ENCODE measurements at regions not wholly inside any gene's neighbourhood (a gene's known extent, or its start where the extent isn't known, plus 50 kb on each side); places are given as distances from the start of the nearest gene placed in this dataset.

DNA sequence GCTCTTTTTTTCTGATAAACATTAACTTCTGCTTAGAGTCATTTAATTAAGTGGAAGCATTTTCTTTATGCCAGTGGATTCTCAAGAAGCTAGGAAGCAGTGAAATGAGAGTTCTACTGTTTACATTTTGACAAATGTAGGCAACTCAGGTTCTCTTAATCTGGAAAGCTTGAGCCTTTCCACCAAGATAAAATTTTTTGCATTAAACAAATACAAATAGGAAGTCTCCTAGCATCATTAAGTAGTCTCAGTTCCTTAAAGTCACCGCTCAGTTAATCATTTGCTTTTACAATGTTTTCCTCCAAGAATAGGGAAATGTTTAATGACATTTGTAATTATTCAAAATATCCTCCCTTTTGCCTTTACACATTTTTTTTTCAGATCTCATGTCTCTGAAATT, 290.4 kb upstream of the PDE4D start (continued):
- TF ChIP-seq ZNF800 (CRISPR knock-in tag; IDR thresholded peaks at IDR 0.05): no peak
- TF ChIP-seq MTA3 (CRISPR knock-in tag; IDR thresholded peaks at IDR 0.05): no peak
- no peak for TF ChIP-seq SATB2 (CRISPR knock-in tag; IDR thresholded peaks at IDR 0.05)

DNA sequence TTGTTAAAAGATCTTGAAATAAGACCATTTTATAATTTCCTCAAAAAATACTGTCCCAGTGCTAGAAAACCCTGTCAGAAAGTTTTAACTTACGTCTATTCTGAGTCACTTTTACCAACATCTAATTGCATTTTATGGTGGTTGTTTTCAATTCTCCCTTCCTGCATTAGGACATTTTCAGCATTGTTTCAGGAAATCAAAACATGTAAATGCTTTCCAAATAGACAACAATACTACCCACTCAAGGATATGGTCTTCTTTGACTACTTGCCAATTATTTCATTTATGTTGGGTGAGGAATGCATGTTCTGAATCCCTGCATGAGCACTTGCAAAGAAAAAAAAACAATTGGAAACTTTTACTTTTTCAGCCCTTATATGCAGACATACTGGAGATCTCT, 284.6 kb upstream of the PDE4D start:
- no peak for TF ChIP-seq BRD4 (CRISPR knock-in tag; IDR thresholded peaks at IDR 0.05)
- TF ChIP-seq POLR2AphosphoS2 (IDR thresholded peaks at IDR 0.05; ENCODE audit: low read depth, low read length): no peak
- no peak for FAIRE-seq
- Histone ChIP-seq H3K4me3 (replicated peaks in 1 of 3; ENCODE audit: insufficient read depth in 1 of 3, low read depth in 2 of 3, low read length in 3 of 3) (no peak overlapping the region), H3K9ac (ENCODE audit: insufficient read depth, low read depth, low read length) (no peak overlapping the region), H3K36me3 (replicated peaks in 1 of 2; ENCODE audit: control insufficient read depth in 1 of 2, insufficient read depth in 2 of 2, low read length in 2 of 2) (peaks cover 0 to 1% of the 10 kb centered on the region in 2 experiments; a peak in 1 of 5 replicates), H3K4me2 (ENCODE audit: low read depth, low read length) (no peak overlapping the region), H3K4me1 (ENCODE audit: insufficient read depth, low read length) (no peaks in the 10 kb centered on the region), H4K20me1 (ENCODE audit: insufficient read depth, low read length) (no peaks in the 10 kb centered on the region), H3K27ac (ENCODE audit: extremely low read length, insufficient read depth, low read length) (no peak overlapping the region), H3K27me3 (ENCODE audit: control insufficient read depth in 1 of 2, insufficient read depth in 2 of 2, low read length in 2 of 2) (no peaks in the 10 kb centered on the region), H3K9me3 (ENCODE audit: low read length) (no peaks in the 10 kb centered on the region), H2AFZ (ENCODE audit: low read length) (no peak overlapping the region), H3K79me2 (ENCODE audit: insufficient read depth, low read length) (no peaks in the 10 kb centered on the region)
- CTCF ChIA-PET (ENCODE audit: low intra/inter-chr PET ratio, low total read pairs): no interaction called here
- in situ Hi-C loops (cut with HindIII; ENCODE audit: extremely low pct_ligation_motif_present, low pct_unique_long_range_greater_than_20kb) (no loop called here), intact Hi-C loops (cut with micrococcal nuclease; ENCODE audit: unreplicated experiment) (no loop called here)
- BruUV-seq (replicated peaks): no TSS peak
- DNase-seq (ENCODE audit: low spot score): no peak
- WGBS (ENCODE audit: low lambda C conversion rate): 78% methylated on average over 1 of the region's 1 CpG
- POLR2A ChIA-PET: no interaction called here
- no peak for ATAC-seq

- intact Hi-C loops (cut with micrococcal nuclease; ENCODE audit: unreplicated experiment) (no loop called here), in situ Hi-C loops (cut with HindIII; ENCODE audit: extremely low pct_ligation_motif_present, low pct_unique_long_range_greater_than_20kb) (no loop called here)
- ATAC-seq: no peak
- Histone ChIP-seq H3K4me2 (ENCODE audit: low read depth, low read length) (no peak overlapping the region), H3K27ac (ENCODE audit: extremely low read length, insufficient read depth, low read length) (no peak overlapping the region), H3K4me1 (ENCODE audit: insufficient read depth, low read length) (no peaks in the 10 kb centered on the region), H2AFZ (ENCODE audit: low read length) (no peak overlapping the region), H3K4me3 (replicated peaks in 1 of 3; ENCODE audit: insufficient read depth in 1 of 3, low read depth in 2 of 3, low read length in 3 of 3) (no peak overlapping the region), H3K9me3 (ENCODE audit: low read length) (no peaks in the 10 kb centered on the region), H3K27me3 (ENCODE audit: control insufficient read depth in 1 of 2, insufficient read depth in 2 of 2, low read length in 2 of 2) (no peaks in the 10 kb centered on the region), H3K79me2 (ENCODE audit: insufficient read depth, low read length) (no peaks in the 10 kb centered on the region), H3K9ac (ENCODE audit: insufficient read depth, low read depth, low read length) (no peak overlapping the region), H3K36me3 (replicated peaks in 1 of 2; ENCODE audit: control insufficient read depth in 1 of 2, insufficient read depth in 2 of 2, low read length in 2 of 2) (no peaks in the 10 kb centered on the region), H4K20me1 (ENCODE audit: insufficient read depth, low read length) (no peaks in the 10 kb centered on the region)
- BruUV-seq (replicated peaks): no TSS peak
- 74% methylated on average over 4 of the region's 4 CpGs for WGBS (ENCODE audit: low lambda C conversion rate)
- no peak for FAIRE-seq
- ChIA-PET CTCF (ENCODE audit: low intra/inter-chr PET ratio, low total read pairs) (no interaction called here), POLR2A (no interaction called here)
- no peak for DNase-seq (ENCODE audit: low spot score)
- TF ChIP-seq, protein P1, sequence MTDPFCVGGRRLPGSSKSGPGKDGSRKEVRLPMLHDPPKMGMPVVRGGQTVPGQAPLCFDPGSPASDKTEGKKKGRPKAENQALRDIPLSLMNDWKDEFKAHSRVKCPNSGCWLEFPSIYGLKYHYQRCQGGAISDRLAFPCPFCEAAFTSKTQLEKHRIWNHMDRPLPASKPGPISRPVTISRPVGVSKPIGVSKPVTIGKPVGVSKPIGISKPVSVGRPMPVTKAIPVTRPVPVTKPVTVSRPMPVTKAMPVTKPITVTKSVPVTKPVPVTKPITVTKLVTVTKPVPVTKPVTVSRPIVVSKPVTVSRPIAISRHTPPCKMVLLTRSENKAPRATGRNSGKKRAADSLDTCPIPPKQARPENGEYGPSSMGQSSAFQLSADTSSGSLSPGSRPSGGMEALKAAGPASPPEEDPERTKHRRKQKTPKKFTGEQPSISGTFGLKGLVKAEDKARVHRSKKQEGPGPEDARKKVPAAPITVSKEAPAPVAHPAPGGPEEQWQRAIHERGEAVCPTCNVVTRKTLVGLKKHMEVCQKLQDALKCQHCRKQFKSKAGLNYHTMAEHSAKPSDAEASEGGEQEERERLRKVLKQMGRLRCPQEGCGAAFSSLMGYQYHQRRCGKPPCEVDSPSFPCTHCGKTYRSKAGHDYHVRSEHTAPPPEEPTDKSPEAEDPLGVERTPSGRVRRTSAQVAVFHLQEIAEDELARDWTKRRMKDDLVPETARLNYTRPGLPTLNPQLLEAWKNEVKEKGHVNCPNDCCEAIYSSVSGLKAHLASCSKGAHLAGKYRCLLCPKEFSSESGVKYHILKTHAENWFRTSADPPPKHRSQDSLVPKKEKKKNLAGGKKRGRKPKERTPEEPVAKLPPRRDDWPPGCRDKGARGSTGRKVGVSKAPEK (CRISPR knock-in tag; IDR thresholded peaks at IDR 0.05; ENCODE audit: borderline replicate concordance): no peak
- TF ChIP-seq GATAD2A (CRISPR knock-in tag; IDR thresholded peaks at IDR 0.05): no peak
- no peak for TF ChIP-seq GPN1 (CRISPR knock-in tag; IDR thresholded peaks at IDR 0.05; ENCODE audit: borderline replicate concordance)
- no peak for TF ChIP-seq HDAC6 (IDR thresholded peaks at IDR 0.05; ENCODE audit: low read depth, low read length)
- TF ChIP-seq ISL2 (CRISPR knock-in tag; IDR thresholded peaks at IDR 0.05): no peak
- TF ChIP-seq ZNF260 (CRISPR knock-in tag; IDR thresholded peaks at IDR 0.05; ENCODE audit: borderline replicate concordance, low read depth): no peak
- TF ChIP-seq XBP1 (CRISPR knock-in tag; IDR thresholded peaks at IDR 0.05): no peak
- no peak for TF ChIP-seq TARDBP (CRISPR knock-in tag; IDR thresholded peaks at IDR 0.05)
- TF ChIP-seq CBX1 (IDR thresholded peaks at IDR 0.05; ENCODE audit: low read depth): no peak
- no peak for TF ChIP-seq GLI4 (CRISPR knock-in tag; IDR thresholded peaks at IDR 0.05; ENCODE audit: borderline replicate concordance)
- TF ChIP-seq RXRB (CRISPR knock-in tag; IDR thresholded peaks at IDR 0.05; ENCODE audit: borderline replicate concordance): no peak
These were observed 284.1 kb upstream of the PDE4D start for GRCh38 chr5:60177596-60177995.
